ENCODE measurements at regions not wholly inside any gene's neighbourhood (a gene's known extent, or its start where the extent isn't known, plus 50 kb on each side); places are given as distances from the start of the nearest gene placed in this dataset.

GRCh38 chr7:132072873-132073272, 503.4 kb downstream of the PLXNA4 start:
- Histone ChIP-seq H3K79me2 (ENCODE audit: control insufficient read depth, insufficient read depth, low read length, unreplicated experiment) (no peaks in the 10 kb centered on the region), H3K4me3 (ENCODE audit: low read depth, low read length) (no peak overlapping the region)

GRCh38 chr7:132072165-132072564, 504.1 kb downstream of the PLXNA4 start:
- Histone ChIP-seq H2AFZ (ENCODE audit: low read length, unreplicated experiment) (no peak overlapping the region), H3K79me2 (ENCODE audit: control insufficient read depth, insufficient read depth, low read length, unreplicated experiment) (no peaks in the 10 kb centered on the region), H3K36me3 (ENCODE audit: insufficient read depth, low read length) (no peaks in the 10 kb centered on the region), H3K4me1 (ENCODE audit: control insufficient read depth, insufficient read depth, low read length, unreplicated experiment) (peaks cover 2% of the 10 kb centered on the region), H3K27ac (ENCODE audit: low read depth, low read length) (no peak overlapping the region), H3K27me3 (ENCODE audit: insufficient read depth, low read length) (0 out of 2 replicates have a peak, but pooled peaks cover 12% of the 10 kb centered on the region), H3K4me3 (ENCODE audit: low read depth, low read length) (no peak overlapping the region)

More at GRCh38 chr7:132072873-132073272, 503.4 kb downstream of the PLXNA4 start:
- no peak overlapping the region for H3K27ac ChIP-seq (ENCODE audit: low read depth, low read length)
- H3K36me3 ChIP-seq (ENCODE audit: insufficient read depth, low read length): no peaks in the 10 kb centered on the region
- H3K4me1 ChIP-seq (ENCODE audit: control insufficient read depth, insufficient read depth, low read length, unreplicated experiment): no peaks in the 10 kb centered on the region
- 0 out of 2 replicates have a peak, but pooled peaks cover 18% of the 10 kb centered on the region for H3K27me3 ChIP-seq (ENCODE audit: insufficient read depth, low read length)
- no peak overlapping the region for H2AFZ ChIP-seq (ENCODE audit: low read length, unreplicated experiment)

GRCh38 chr7:132069306-132069705, 507.0 kb downstream of the PLXNA4 start:
- no peaks in the 10 kb centered on the region for H3K79me2 ChIP-seq (ENCODE audit: control insufficient read depth, insufficient read depth, low read length, unreplicated experiment)
- H3K27ac ChIP-seq (ENCODE audit: low read depth, low read length): no peak overlapping the region
- H3K4me1 ChIP-seq (ENCODE audit: control insufficient read depth, insufficient read depth, low read length, unreplicated experiment): peaks cover 26% of the 10 kb centered on the region
- H3K4me3 ChIP-seq (ENCODE audit: low read depth, low read length): no peak overlapping the region
- no peak overlapping the region for H2AFZ ChIP-seq (ENCODE audit: low read length, unreplicated experiment)
- H3K36me3 ChIP-seq (ENCODE audit: insufficient read depth, low read length): no peaks in the 10 kb centered on the region
- no peaks in the 10 kb centered on the region for H3K27me3 ChIP-seq (ENCODE audit: insufficient read depth, low read length)

GRCh38 chr7:132066761-132067171, 509.5 kb downstream of the PLXNA4 start:
- Histone ChIP-seq H3K4me1 (ENCODE audit: control insufficient read depth, insufficient read depth, low read length, unreplicated experiment) (peaks cover 29% of the 10 kb centered on the region), H3K4me3 (ENCODE audit: low read depth, low read length) (no peak overlapping the region), H3K79me2 (ENCODE audit: control insufficient read depth, insufficient read depth, low read length, unreplicated experiment) (no peaks in the 10 kb centered on the region), H3K27ac (ENCODE audit: low read depth, low read length) (peak overlapping the region; percentile 76), H3K36me3 (ENCODE audit: insufficient read depth, low read length) (no peaks in the 10 kb centered on the region), H3K27me3 (ENCODE audit: insufficient read depth, low read length) (no peaks in the 10 kb centered on the region), H2AFZ (ENCODE audit: low read length, unreplicated experiment) (peak overlapping the region; percentile 85)

- peaks cover 29% of the 10 kb centered on the region for H3K4me1 ChIP-seq (ENCODE audit: control insufficient read depth, insufficient read depth, low read length, unreplicated experiment)
- H2AFZ ChIP-seq (ENCODE audit: low read length, unreplicated experiment): peak overlapping the region; percentile 85
- H3K27ac ChIP-seq (ENCODE audit: low read depth, low read length): peak overlapping the region; percentile 76
- no peaks in the 10 kb centered on the region for H3K79me2 ChIP-seq (ENCODE audit: control insufficient read depth, insufficient read depth, low read length, unreplicated experiment)
- H3K36me3 ChIP-seq (ENCODE audit: insufficient read depth, low read length): no peaks in the 10 kb centered on the region
- H3K27me3 ChIP-seq (ENCODE audit: insufficient read depth, low read length): no peaks in the 10 kb centered on the region
- no peak overlapping the region; the same call in 1 of the 2 replicates for H3K4me3 ChIP-seq (ENCODE audit: low read depth, low read length)
These were observed 509.7 kb upstream of the PODXL start for GRCh38 chr7:132065989-132066603.

- Histone ChIP-seq H3K79me2 (ENCODE audit: control insufficient read depth, insufficient read depth, low read length, unreplicated experiment) (no peaks in the 10 kb centered on the region), H3K4me1 (ENCODE audit: control insufficient read depth, insufficient read depth, low read length, unreplicated experiment) (peaks cover 29% of the 10 kb centered on the region), H2AFZ (ENCODE audit: low read length, unreplicated experiment) (peak overlapping the region; percentile 85), H3K27ac (ENCODE audit: low read depth, low read length) (peak overlapping the region; percentile 76), H3K4me3 (ENCODE audit: low read depth, low read length) (no peak overlapping the region), H3K36me3 (ENCODE audit: insufficient read depth, low read length) (no peaks in the 10 kb centered on the region), H3K27me3 (ENCODE audit: insufficient read depth, low read length) (no peaks in the 10 kb centered on the region)
These were observed 509.0 kb upstream of the PODXL start for GRCh38 chr7:132065193-132065988.

GRCh38 chr7:132063800-132064199, 507.4 kb upstream of the PODXL start:
- no peak overlapping the region for H3K4me3 ChIP-seq (ENCODE audit: low read depth, low read length)
- H3K36me3 ChIP-seq (ENCODE audit: insufficient read depth, low read length): no peaks in the 10 kb centered on the region
- H3K79me2 ChIP-seq (ENCODE audit: control insufficient read depth, insufficient read depth, low read length, unreplicated experiment): no peaks in the 10 kb centered on the region
- no peaks in the 10 kb centered on the region for H3K27me3 ChIP-seq (ENCODE audit: insufficient read depth, low read length)
- H3K4me1 ChIP-seq (ENCODE audit: control insufficient read depth, insufficient read depth, low read length, unreplicated experiment): peaks cover 29% of the 10 kb centered on the region
- no peak overlapping the region for H3K27ac ChIP-seq (ENCODE audit: low read depth, low read length)
- no peak overlapping the region for H2AFZ ChIP-seq (ENCODE audit: low read length, unreplicated experiment)

- H3K79me2 ChIP-seq (ENCODE audit: control insufficient read depth, insufficient read depth, low read length, unreplicated experiment): no peaks in the 10 kb centered on the region
- H3K27me3 ChIP-seq (ENCODE audit: insufficient read depth, low read length): no peaks in the 10 kb centered on the region
- no peaks in the 10 kb centered on the region for H3K36me3 ChIP-seq (ENCODE audit: insufficient read depth, low read length)
- H3K4me3 ChIP-seq (ENCODE audit: low read depth, low read length): no peak overlapping the region
- H3K4me1 ChIP-seq (ENCODE audit: control insufficient read depth, insufficient read depth, low read length, unreplicated experiment): peaks cover 24% of the 10 kb centered on the region
- no peak overlapping the region for H2AFZ ChIP-seq (ENCODE audit: low read length, unreplicated experiment)
- no peak overlapping the region for H3K27ac ChIP-seq (ENCODE audit: low read depth, low read length)
These were observed 505.5 kb upstream of the PODXL start for GRCh38 chr7:132061937-132062336.

GRCh38 chr7:132059141-132059540, 502.7 kb upstream of the PODXL start:
- Histone ChIP-seq H2AFZ (ENCODE audit: low read length, unreplicated experiment) (no peak overlapping the region), H3K27me3 (ENCODE audit: insufficient read depth, low read length) (peaks cover 13% of the 10 kb centered on the region), H3K4me1 (ENCODE audit: control insufficient read depth, insufficient read depth, low read length, unreplicated experiment) (peaks cover 1% of the 10 kb centered on the region), H3K4me3 (ENCODE audit: low read depth, low read length) (no peak overlapping the region), H3K27ac (ENCODE audit: low read depth, low read length) (no peak overlapping the region), H3K36me3 (ENCODE audit: insufficient read depth, low read length) (no peaks in the 10 kb centered on the region), H3K79me2 (ENCODE audit: control insufficient read depth, insufficient read depth, low read length, unreplicated experiment) (no peaks in the 10 kb centered on the region)

GRCh38 chr7:132055336-132056120, 499.1 kb upstream of the PODXL start:
- Histone ChIP-seq H3K4me1 (ENCODE audit: control insufficient read depth, insufficient read depth, low read length, unreplicated experiment) (no peaks in the 10 kb centered on the region), H3K4me3 (ENCODE audit: low read depth, low read length) (no peak overlapping the region), H2AFZ (ENCODE audit: low read length, unreplicated experiment) (no peak overlapping the region), H3K27ac (ENCODE audit: low read depth, low read length) (no peak overlapping the region), H3K79me2 (ENCODE audit: control insufficient read depth, insufficient read depth, low read length, unreplicated experiment) (no peaks in the 10 kb centered on the region), H3K27me3 (ENCODE audit: insufficient read depth, low read length) (peaks cover 27% of the 10 kb centered on the region), H3K36me3 (ENCODE audit: insufficient read depth, low read length) (no peaks in the 10 kb centered on the region)

Data from ACC112 (cell line).